ENCODE measurements at regions not wholly inside any gene's neighbourhood (a gene's known extent, or its start where the extent isn't known, plus 50 kb on each side); places are given as distances from the start of the nearest gene placed in this dataset.

GRCh38 chr11:119472856-119473222, 49.9 kb upstream of the THY1 start:
- no peak for DNase-seq

All from NCI-H187 (cell line).